Tibial nerve (tissue), 3 donors: ENCODE measurements at regions not wholly inside any gene's neighbourhood (a gene's known extent, or its start where the extent isn't known, plus 50 kb on each side); places are given as distances from the start of the nearest gene placed in this dataset.

Experiments
- CTCF ChIP-seq, 5 experiments: fragments of 200-600 bp in 3 of 5; fragments of 450-650 bp in 2 of 5; sonication (generic) in 3 of 5; IDR thresholded peaks; one replicate each; pipeline ENCODE4 v1.5.1; 2016 to 2019; ENCODE audit warnings: antibody characterized with exemption in 5 of 5, mild to moderate bottlenecking in 3 of 5, moderate library complexity in 2 of 5
- POLR2A ChIP-seq, 2 donors: fragments of 450-650 bp; IDR thresholded peaks; one replicate each; pipeline ENCODE4 v1.6.1; 2017; ENCODE audit warnings: antibody characterized with exemption in 2 of 2, mild to moderate bottlenecking in 2 of 2, moderate library complexity in 2 of 2

- no peak for TF ChIP-seq CTCF (IDR thresholded peaks at IDR 0.05)
- TF ChIP-seq POLR2A (IDR thresholded peaks at IDR 0.05): no peak
Measured at GRCh38 chr9:86633945-86634344, 279.7 kb upstream of the TUT7 start.
